LHCN-M2 (cell line): ENCODE measurements at regions not wholly inside any gene's neighbourhood (a gene's known extent, or its start where the extent isn't known, plus 50 kb on each side); places are given as distances from the start of the nearest gene placed in this dataset.

Source experiments
- DNase-seq: peaks from one replicate; pipeline ENCODE4 v3.0.0-alpha.2; 2012; ENCODE audit warnings: low read depth

- no peak for DNase-seq
These were observed 205.5 kb upstream of the POU2AF2 start for GRCh38 chr11:111039982-111040381.

GRCh38 chr11:111035746-111036145 is 209.8 kb upstream of the POU2AF2 start:
- no peak for DNase-seq

- DNase-seq, result no peak
These were observed 219.3 kb upstream of the POU2AF2 start for GRCh38 chr11:111026241-111026640.

- no peak for DNase-seq
These were observed 224.4 kb upstream of the POU2AF2 start for GRCh38 chr11:111021131-111021530.

GRCh38 chr11:111019871-111020670 is 225.5 kb upstream of the POU2AF2 start:
- peak; percentile 47 for DNase-seq

GRCh38 chr11:111019451-111019850 is 226.1 kb upstream of the POU2AF2 start:
- no peak for DNase-seq

- peak; percentile 20 for DNase-seq
These were observed 227.0 kb upstream of the POU2AF2 start for GRCh38 chr11:111018566-111018965.

GRCh38 chr11:111012491-111012890 is 233.0 kb upstream of the POU2AF2 start:
- no peak for DNase-seq

- DNase-seq, result no peak
These were observed 234.3 kb upstream of the POU2AF2 start for GRCh38 chr11:111011275-111011594.

GRCh38 chr11:111010391-111011274 is 234.9 kb upstream of the POU2AF2 start:
- no peak for DNase-seq

- no peak for DNase-seq
These were observed 239.3 kb upstream of the POU2AF2 start for GRCh38 chr11:111006227-111006626.

- peak; percentile 87 for DNase-seq
These were observed 243.4 kb upstream of the POU2AF2 start for GRCh38 chr11:111001986-111002611.

GRCh38 chr11:111001081-111001430 is 244.5 kb upstream of the POU2AF2 start:
- peak; percentile 5 for DNase-seq

GRCh38 chr11:111000400-111001080 is 245.0 kb upstream of the POU2AF2 start:
- DNase-seq, result peak; percentile 66

- DNase-seq, result no peak
These were observed 253.0 kb upstream of the POU2AF2 start for GRCh38 chr11:110992481-110992880.

- peak; percentile 15 for DNase-seq
These were observed 253.7 kb upstream of the POU2AF2 start for GRCh38 chr11:110991661-110992355.

- DNase-seq, result peak; percentile 24
These were observed 255.2 kb upstream of the POU2AF2 start for GRCh38 chr11:110990311-110990710.

GRCh38 chr11:110989428-110990133 is 255.9 kb upstream of the POU2AF2 start:
- DNase-seq, result peak; percentile 79

GRCh38 chr11:110988671-110989070 is 256.9 kb upstream of the POU2AF2 start:
- DNase-seq, result no peak

- no peak for DNase-seq
These were observed 259.5 kb upstream of the POU2AF2 start for GRCh38 chr11:110986016-110986415.

- DNase-seq, result no peak
These were observed 260.0 kb upstream of the POU2AF2 start for GRCh38 chr11:110985547-110985946.
